ENCODE measurements at regions not wholly inside any gene's neighbourhood (a gene's known extent, or its start where the extent isn't known, plus 50 kb on each side); places are given as distances from the start of the nearest gene placed in this dataset.
A peak's percentile ranks its signal among the peaks of the same experiment; 100 is the strongest.

DNA sequence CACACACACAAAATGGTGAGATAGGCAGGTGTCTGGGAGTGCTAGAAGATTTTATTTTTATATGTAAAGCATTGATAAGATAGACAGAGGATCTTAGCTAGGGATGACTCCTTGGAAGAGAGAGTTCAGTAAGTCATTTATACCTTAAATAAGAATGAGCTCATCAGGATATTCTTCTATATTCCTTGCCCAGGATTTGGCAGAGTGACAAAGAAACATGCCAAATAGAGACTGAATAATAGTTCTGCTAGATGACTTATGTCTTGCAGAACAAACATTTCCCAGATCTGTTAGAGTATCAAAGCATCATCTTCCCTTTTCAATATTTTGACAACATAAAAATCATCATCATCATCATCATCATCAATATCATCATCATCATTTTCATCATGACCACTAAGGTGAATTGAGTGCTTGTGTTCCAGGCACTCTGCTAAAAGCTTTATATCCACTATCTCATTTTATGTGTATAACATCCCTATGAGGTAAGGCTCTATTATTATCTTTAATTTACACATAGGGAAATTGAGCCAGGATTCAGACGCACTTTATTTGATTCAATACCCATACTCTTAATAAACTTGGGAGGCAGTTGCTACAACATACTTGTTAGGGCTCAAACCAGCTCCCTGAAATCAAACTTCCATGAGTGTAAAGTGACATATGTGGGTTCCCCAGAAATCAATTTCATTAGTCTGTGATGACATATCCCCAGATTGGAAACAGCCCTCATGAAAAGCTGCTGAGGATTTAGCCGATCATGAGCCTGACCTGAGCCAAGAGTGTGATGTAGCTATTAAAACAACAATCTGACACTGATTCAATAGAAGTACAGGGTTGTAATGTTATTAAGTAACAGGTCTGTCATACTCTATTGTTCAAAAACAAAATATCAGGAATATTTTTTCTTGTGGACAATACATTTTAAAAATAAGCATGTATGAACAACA, 176.3 kb upstream of the SEMA6A start:
- no peak for DNase-seq (ENCODE audit: low read depth in 1 of 2, low spot score in 2 of 2)
- H3K27me3 ChIP-seq (replicated peaks), result no peaks in the 10 kb centered on the region
- H3K36me3 ChIP-seq, result no peaks in the 10 kb centered on the region
- H3K4me1 ChIP-seq (replicated peaks), result 0 out of 2 replicates have a peak, but pooled peaks cover 3% of the 10 kb centered on the region
- no peak overlapping the region for H3K4me3 ChIP-seq
- no peak overlapping the region for H3K27ac ChIP-seq
- H3K9me3 ChIP-seq (replicated peaks), result 0 out of 2 replicates have a peak, but pooled peaks cover 2% of the 10 kb centered on the region

DNA sequence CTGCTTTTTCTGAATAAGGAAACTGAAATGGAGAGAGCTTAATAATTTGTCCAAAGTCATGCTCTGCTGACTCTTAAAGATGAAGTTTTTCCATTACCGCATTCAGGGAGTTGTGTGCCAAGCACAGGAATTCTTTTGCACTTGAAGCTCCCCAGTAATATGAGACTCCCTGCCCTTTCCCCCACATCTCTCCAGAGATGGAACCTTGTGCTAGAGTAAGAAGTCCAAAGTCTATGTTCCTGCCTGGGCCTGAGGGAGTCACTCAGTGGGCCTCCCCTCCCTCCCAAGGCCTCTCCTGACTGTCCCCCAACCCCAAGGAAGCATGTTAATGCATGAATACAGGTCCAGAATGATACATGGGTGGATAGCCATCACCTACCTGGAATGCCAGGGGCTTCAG, 173.3 kb upstream of the SEMA6A start:
- no peak overlapping the region for H3K4me3 ChIP-seq
- 0 out of 2 replicates have a peak, but pooled peaks cover 3% of the 10 kb centered on the region for H3K4me1 ChIP-seq (replicated peaks)
- H3K27ac ChIP-seq, result no peak overlapping the region
- H3K36me3 ChIP-seq, result no peaks in the 10 kb centered on the region
- no peak for DNase-seq (ENCODE audit: low read depth in 1 of 2, low spot score in 2 of 2)
- no peaks in the 10 kb centered on the region for H3K27me3 ChIP-seq (replicated peaks)
- H3K9me3 ChIP-seq (replicated peaks), result 0 out of 2 replicates have a peak, but pooled peaks cover 2% of the 10 kb centered on the region

DNA sequence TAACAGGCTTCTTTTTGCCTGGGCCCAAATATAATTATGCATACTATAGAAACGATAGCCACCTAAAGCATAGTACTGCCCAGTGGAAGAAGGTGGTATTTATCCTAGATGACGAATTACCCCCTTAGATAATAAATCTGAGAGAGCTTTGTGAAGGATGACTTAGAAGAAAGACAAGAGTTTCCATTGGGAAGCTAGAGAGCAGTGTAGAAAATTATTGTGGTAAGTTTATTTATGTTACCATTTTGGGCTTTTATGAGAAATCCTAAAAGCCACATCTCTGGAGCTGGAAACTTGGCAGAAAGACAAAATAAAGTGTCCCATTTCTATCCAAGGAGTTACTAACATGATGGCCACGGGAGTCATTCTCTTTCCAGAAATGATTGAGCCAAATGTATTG, 172.0 kb upstream of the SEMA6A start:
- Histone ChIP-seq H3K9me3 (replicated peaks) (0 out of 2 replicates have a peak, but pooled peaks cover 2% of the 10 kb centered on the region), H3K36me3 (no peaks in the 10 kb centered on the region)

DNA sequence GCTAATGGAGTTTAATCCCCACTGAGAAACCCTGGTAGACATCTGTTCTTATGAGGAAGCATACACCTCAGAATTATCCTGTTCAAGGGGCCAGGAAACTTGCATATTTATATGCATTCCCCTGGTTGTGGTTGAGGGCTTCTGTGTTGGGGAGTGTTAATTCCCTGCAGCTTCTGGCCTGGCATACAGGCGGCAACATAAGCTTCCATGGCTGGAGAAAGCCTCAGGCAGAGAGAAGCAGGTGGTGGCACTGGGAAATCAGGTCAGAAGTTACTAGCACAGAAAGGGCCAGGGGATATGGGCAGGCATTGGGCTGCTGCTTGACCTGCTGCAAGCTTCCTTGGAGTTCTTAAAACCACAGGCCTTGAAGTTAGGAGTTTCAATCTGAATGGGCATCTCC, 166.1 kb upstream of the SEMA6A start:
- no peaks in the 10 kb centered on the region for H3K36me3 ChIP-seq
- no peak overlapping the region for H3K27ac ChIP-seq
- H3K4me1 ChIP-seq (replicated peaks), result no peaks in the 10 kb centered on the region
- H3K27me3 ChIP-seq (replicated peaks), result no peaks in the 10 kb centered on the region
- H3K9me3 ChIP-seq (replicated peaks), result 0 out of 2 replicates have a peak, but pooled peaks cover 2% of the 10 kb centered on the region
- H3K4me3 ChIP-seq, result no peak overlapping the region
- no peak for DNase-seq (ENCODE audit: low read depth in 1 of 2, low spot score in 2 of 2)

More for the DNA sequence above, 172.0 kb upstream of the SEMA6A start:
- Histone ChIP-seq H3K27ac (no peak overlapping the region), H3K27me3 (replicated peaks) (no peaks in the 10 kb centered on the region), H3K4me3 (no peak overlapping the region), H3K4me1 (replicated peaks) (0 out of 2 replicates have a peak, but pooled peaks cover 3% of the 10 kb centered on the region)
- DNase-seq (ENCODE audit: low read depth in 1 of 2, low spot score in 2 of 2), result peak in 1 of 2 experiments; percentile 16

DNA sequence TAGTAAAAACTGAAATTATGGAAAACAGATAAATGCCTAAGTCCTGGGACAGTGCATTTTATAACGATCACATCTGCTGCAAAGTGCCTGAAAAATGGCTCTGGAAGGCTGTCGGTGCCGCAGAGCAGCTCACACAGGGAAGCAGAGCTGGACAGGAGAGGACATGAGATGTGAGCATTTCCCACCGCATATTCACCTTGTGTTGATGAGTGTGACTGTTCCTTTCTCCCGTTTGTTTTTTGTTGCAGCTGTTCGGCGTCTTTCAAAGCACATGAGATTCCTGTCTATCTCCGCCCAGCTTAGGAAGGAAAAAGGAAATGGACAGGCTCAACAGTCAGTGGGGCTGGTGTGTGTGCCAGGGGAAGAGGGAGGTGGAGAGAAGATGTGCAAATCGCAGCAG, 164.9 kb upstream of the SEMA6A start:
- H3K4me1 ChIP-seq (replicated peaks), result no peaks in the 10 kb centered on the region
- H3K36me3 ChIP-seq, result no peaks in the 10 kb centered on the region
- H3K9me3 ChIP-seq (replicated peaks), result 0 out of 2 replicates have a peak, but pooled peaks cover 2% of the 10 kb centered on the region
- no peak overlapping the region for H3K27ac ChIP-seq
- DNase-seq (ENCODE audit: low read depth in 1 of 2, low spot score in 2 of 2), result no peak
- no peak overlapping the region for H3K4me3 ChIP-seq
- H3K27me3 ChIP-seq (replicated peaks), result no peaks in the 10 kb centered on the region

DNA sequence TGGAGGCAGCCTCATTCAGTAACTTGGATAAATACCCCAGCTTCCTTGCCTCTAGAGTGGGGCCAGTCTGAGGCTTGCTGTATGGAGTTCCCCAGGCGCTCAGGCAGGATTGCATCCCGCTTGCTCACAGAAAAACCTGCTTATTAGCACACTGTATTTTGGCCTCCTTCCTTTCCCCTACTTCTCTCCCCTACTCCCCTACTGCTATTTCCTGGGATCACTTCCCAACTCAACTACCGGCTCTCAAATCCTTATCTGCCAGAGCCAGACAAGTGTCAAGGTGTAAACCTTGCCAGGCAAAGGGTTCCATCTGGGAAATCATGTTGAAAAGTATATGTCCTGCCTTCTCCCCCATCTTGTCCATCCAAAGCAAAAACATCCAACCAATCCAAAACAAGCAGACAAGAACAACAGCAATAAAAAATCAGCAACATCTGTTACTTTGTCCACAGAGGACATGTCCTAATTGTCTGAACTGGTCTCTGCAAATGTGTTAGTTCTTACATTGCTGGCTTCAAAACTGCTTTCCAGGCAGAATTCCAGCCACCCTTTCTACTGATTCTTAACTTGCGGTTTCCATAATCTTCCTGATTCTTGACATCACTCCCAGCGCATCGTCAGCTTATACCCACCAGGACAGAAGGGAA, 164.1 kb upstream of the SEMA6A start:
- Histone ChIP-seq H3K4me1 (replicated peaks) (no peaks in the 10 kb centered on the region), H3K27ac (no peak overlapping the region), H3K36me3 (no peaks in the 10 kb centered on the region), H3K27me3 (replicated peaks) (no peaks in the 10 kb centered on the region), H3K4me3 (no peak overlapping the region), H3K9me3 (replicated peaks) (0 out of 2 replicates have a peak, but pooled peaks cover 2% of the 10 kb centered on the region)
- no peak for DNase-seq (ENCODE audit: low read depth in 1 of 2, low spot score in 2 of 2)

DNA sequence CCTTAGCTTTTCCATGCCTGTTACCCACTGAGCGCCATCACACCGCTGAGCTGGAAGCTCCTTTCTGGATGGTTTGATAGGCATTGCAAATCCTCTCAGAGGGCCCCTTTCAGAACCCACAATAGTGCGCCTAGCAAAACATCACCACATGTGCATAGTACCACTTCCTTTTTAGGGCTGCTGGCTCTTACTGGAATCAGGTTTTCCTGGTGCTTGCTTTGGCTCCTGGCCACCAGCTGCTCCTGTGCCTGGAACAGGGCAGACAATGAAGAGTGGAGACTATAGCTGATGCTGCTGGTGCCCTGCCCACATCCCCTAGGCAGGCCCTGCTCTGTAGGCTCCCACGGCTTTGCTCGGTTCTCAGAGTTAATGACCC, 163.6 kb upstream of the SEMA6A start:
- no peaks in the 10 kb centered on the region for H3K36me3 ChIP-seq
- no peaks in the 10 kb centered on the region for H3K4me1 ChIP-seq (replicated peaks)
- no peak overlapping the region for H3K4me3 ChIP-seq
- no peak overlapping the region for H3K27ac ChIP-seq
- 0 out of 2 replicates have a peak, but pooled peaks cover 2% of the 10 kb centered on the region for H3K9me3 ChIP-seq (replicated peaks)
- DNase-seq (ENCODE audit: low read depth in 1 of 2, low spot score in 2 of 2), result no peak
- no peaks in the 10 kb centered on the region for H3K27me3 ChIP-seq (replicated peaks)

DNA sequence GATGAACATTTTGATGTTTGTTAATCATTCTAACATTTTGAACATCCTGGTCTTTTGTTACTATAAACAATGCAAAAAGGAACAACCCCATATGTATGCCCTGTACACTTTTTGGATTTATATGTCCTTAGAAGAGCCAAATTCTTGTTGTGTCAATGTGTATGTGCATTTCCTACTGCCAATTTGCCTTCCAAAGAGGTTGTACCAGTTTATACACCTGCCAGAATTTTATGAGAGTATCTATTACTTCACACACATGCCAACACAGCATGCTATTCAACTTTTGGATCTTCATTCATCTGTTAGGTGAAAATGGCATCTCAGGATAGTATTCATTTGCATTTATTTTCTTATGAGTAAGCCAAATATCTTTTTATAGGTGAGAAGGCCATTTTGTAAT, 162.0 kb upstream of the SEMA6A start:
- Histone ChIP-seq H3K36me3 (no peaks in the 10 kb centered on the region), H3K4me3 (no peak overlapping the region)

DNA sequence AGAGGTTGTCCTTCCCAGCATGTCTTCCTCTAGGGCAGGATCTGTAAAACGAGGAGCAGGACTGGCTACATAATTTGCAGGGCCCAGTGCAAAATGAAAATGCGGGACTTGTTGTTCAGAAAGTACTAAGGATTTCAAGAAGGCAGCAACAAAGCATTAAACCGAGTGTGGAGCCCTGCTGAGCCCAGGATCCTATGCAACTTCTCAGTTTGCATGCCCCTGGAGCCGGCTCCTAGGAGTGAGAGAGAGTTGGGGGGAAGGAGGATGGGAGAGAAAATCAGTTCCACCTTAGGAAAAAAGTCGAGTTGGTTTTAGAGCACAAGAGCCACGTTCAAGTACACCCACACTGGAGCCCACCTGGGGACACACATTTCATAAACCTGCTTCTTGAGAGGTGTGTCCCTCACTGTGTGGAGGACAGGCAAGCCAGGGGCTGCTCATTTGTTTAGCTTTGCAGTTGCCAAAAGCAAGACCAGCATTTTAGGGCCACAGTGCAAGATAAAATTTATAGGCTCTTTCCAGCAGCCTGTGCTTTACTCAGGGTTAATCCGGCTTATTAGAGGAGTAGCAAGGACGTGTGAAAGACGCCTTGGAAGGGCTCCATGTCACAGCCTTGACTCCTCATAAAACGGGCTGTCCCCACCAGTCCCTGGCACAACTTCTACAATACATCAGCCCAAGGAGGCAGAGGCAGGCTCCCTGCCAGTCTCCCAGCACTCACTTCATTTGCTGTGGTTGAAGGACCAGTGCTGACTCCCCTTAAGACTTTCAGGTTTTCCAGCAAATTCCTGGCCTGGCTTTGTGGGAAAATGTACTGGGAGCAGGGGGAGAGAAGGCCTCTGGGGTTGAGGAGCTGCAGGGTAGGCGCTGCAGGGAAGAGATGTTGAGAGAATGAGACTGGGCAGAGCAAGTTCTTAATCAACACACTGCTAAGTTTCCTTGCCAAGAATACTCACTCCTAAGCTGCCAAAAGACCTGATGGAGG, 159.7 kb upstream of the SEMA6A start:
- Histone ChIP-seq H3K4me3 (no peak overlapping the region), H3K9me3 (replicated peaks) (no peaks in the 10 kb centered on the region), H3K36me3 (no peaks in the 10 kb centered on the region), H3K4me1 (replicated peaks) (no peaks in the 10 kb centered on the region), H3K27ac (no peak overlapping the region), H3K27me3 (replicated peaks) (no peaks in the 10 kb centered on the region)
- no peak for DNase-seq (ENCODE audit: low read depth in 1 of 2, low spot score in 2 of 2)

More for the DNA sequence above, 162.0 kb upstream of the SEMA6A start:
- Histone ChIP-seq H3K27ac (no peak overlapping the region), H3K27me3 (replicated peaks) (no peaks in the 10 kb centered on the region), H3K9me3 (replicated peaks) (no peaks in the 10 kb centered on the region), H3K4me1 (replicated peaks) (no peaks in the 10 kb centered on the region)
- no peak for DNase-seq (ENCODE audit: low read depth in 1 of 2, low spot score in 2 of 2)

DNA sequence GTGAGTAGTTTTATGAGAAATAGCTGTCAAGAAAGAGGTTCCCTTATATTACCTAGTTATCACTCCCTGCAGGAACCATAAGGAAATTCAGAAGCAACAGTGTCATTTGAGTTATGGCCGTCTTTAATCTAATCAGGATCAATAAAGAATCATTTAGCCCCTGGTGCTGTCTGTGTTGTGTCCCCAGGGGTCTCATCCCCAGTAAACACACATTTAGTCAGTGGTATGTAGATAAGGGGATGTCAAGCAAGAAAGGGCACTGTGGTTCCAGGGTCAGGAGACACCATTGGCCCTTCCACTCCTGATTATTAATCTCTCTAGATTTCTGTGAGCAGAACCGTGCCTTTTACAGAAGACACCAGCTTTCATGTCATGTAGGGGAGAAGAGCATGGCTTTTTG, 158.0 kb upstream of the SEMA6A start:
- Histone ChIP-seq H3K36me3 (no peaks in the 10 kb centered on the region), H3K27me3 (replicated peaks) (no peaks in the 10 kb centered on the region), H3K4me1 (replicated peaks) (no peaks in the 10 kb centered on the region), H3K4me3 (no peak overlapping the region), H3K9me3 (replicated peaks) (no peaks in the 10 kb centered on the region), H3K27ac (no peak overlapping the region)
- DNase-seq (ENCODE audit: low read depth in 1 of 2, low spot score in 2 of 2), result no peak

DNA sequence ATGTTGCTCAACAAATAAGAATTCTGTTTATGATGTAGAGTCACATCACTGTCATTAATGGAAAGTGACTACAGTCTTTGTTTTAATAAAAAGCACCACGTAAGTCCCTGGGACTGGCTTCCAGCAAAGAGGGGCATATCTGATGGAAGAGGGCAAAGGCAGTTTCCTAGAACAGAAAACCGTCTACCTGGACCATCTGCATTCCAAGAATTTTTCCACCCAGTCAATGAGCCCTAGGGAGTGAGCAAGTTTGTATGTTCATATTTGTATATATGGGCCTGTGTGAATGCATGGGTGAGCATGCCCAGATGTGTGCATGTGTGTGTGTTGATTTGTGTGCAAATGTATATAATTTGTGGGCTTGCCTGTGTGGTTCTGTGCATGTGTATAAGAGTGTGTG, 156.8 kb upstream of the SEMA6A start:
- no peak overlapping the region for H3K27ac ChIP-seq
- no peaks in the 10 kb centered on the region for H3K27me3 ChIP-seq (replicated peaks)
- H3K4me1 ChIP-seq (replicated peaks), result no peaks in the 10 kb centered on the region
- no peak for DNase-seq (ENCODE audit: low read depth in 1 of 2, low spot score in 2 of 2)
- H3K36me3 ChIP-seq, result no peaks in the 10 kb centered on the region
- H3K4me3 ChIP-seq, result no peak overlapping the region
- H3K9me3 ChIP-seq (replicated peaks), result no peaks in the 10 kb centered on the region

DNA sequence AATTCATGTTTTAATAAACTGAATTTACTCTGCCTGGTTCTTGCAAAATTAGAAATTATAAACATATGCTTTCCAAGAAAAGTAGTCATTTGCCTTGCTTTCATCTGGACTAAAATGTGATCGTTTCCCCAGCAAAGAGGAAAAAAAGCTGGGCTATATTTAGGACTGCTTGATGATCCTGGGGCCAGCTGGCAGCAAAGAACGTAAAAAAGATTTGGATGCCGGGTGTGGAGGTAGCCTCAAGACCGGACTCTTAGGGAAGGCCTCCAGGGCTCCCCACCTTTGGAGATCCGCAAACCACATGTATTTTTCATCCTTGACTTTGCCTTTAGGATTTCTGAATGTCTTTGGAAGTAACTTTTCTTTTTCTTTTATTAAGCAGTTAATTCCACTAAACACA, 156.1 kb upstream of the SEMA6A start:
- Histone ChIP-seq H3K4me3 (no peak overlapping the region), H3K36me3 (no peaks in the 10 kb centered on the region), H3K27me3 (replicated peaks) (no peaks in the 10 kb centered on the region), H3K9me3 (replicated peaks) (no peaks in the 10 kb centered on the region), H3K4me1 (replicated peaks) (no peaks in the 10 kb centered on the region), H3K27ac (no peak overlapping the region)
- DNase-seq (ENCODE audit: low read depth in 1 of 2, low spot score in 2 of 2), result no peak

DNA sequence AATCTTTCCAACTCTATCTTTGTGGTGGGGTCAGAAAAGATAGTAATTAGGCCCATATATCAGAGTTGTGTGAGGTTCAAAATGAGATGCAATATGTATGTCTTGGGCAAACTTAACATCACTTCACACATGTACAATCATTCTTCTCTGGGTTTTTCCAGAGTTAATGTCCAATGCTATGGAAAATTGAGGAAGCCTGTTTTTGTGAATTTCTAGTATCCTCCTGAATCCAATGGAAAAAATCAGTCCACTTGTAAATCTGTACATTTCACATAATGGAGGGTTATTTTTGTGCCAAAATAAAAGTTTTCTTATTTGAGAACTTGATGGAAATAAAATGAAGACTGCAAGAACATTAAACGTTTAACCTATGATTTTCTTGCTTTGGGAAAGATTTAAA, 155.6 kb upstream of the SEMA6A start:
- H3K27me3 ChIP-seq (replicated peaks), result no peaks in the 10 kb centered on the region

More for the DNA sequence above, 155.6 kb upstream of the SEMA6A start:
- Histone ChIP-seq H3K9me3 (replicated peaks) (no peaks in the 10 kb centered on the region), H3K4me1 (replicated peaks) (no peaks in the 10 kb centered on the region), H3K4me3 (no peak overlapping the region), H3K27ac (no peak overlapping the region), H3K36me3 (no peaks in the 10 kb centered on the region)
- no peak for DNase-seq (ENCODE audit: low read depth in 1 of 2, low spot score in 2 of 2)

Data from SJSA1 (cell line).